ENCODE measurements at regions not wholly inside any gene's neighbourhood (a gene's known extent, or its start where the extent isn't known, plus 50 kb on each side); places are given as distances from the start of the nearest gene placed in this dataset.
"Not testable (repeated sequence)": the region's sequence is repeated elsewhere in the genome, so short reads cannot be mapped to it uniquely, and the experiment has no call there.

GRCh38 chr10:100612601-100613595 is 77.2 kb downstream of the HIF1AN start:
- no peak for DNase-seq (ENCODE audit: low read depth)

GRCh38 chr10:100613846-100614245 is 78.1 kb downstream of the HIF1AN start:
- no peak for DNase-seq (ENCODE audit: low read depth)

- no peak for DNase-seq (ENCODE audit: low read depth)
Measured at GRCh38 chr10:100614429-100615095, 78.8 kb downstream of the HIF1AN start.

DNA sequence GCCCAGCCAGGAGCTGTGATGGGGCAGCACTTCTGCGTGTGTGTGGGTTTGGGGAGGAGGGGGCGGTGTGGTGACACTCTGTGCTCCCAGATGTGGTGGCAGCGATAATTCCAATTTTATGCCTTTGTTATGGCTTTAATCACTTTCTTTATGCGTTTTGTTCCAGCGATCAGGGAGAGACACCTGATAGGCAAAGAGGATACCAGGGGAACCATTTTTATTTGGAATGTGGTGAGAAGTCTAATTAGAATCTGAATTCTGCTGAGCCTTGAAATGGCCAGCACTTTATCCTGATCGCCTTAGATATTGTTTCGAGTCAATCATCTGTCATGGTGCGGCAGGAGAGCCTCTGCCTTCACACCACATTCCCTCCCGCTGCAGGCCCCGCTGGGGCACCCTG is 79.5 kb downstream of the HIF1AN start:
- no peak for DNase-seq (ENCODE audit: low read depth)

- DNase-seq (ENCODE audit: low read depth), result no peak
Measured at GRCh38 chr10:100615908-100616307, 80.2 kb downstream of the HIF1AN start.

- no peak for DNase-seq (ENCODE audit: low read depth)
Measured at GRCh38 chr10:100618091-100618615, 82.4 kb downstream of the HIF1AN start.

DNA sequence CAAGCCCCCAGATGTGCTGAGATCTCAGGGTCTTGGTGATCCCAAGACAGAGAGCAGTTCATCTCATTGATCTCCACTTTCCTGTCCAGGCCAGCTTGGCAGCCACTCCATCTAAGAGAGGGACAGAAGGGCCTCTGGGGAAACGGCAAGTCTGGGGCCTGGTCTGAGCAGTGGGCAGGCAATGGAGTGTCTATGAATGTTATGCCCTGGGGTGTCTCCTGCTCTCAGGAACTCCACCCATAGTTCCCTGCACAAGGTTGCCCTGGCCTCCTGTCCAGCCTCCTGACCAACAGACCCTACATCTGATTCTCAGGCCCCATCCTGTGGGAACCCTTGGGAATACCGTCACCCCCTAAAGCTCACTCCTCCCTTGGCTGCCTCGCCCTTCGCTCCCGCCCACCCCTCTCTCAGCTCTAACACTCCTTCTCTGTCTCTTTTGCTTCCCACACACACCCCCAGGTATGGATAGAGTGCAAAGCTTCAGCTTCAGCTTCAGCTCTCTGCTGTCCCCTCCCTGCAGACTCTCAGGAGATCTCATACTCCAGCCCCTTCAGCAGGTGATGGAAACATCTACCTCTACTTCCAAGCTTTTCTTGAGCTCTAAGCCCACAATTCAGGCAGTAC is 83.0 kb downstream of the HIF1AN start:
- DNase-seq (ENCODE audit: low read depth), result no peak

DNA sequence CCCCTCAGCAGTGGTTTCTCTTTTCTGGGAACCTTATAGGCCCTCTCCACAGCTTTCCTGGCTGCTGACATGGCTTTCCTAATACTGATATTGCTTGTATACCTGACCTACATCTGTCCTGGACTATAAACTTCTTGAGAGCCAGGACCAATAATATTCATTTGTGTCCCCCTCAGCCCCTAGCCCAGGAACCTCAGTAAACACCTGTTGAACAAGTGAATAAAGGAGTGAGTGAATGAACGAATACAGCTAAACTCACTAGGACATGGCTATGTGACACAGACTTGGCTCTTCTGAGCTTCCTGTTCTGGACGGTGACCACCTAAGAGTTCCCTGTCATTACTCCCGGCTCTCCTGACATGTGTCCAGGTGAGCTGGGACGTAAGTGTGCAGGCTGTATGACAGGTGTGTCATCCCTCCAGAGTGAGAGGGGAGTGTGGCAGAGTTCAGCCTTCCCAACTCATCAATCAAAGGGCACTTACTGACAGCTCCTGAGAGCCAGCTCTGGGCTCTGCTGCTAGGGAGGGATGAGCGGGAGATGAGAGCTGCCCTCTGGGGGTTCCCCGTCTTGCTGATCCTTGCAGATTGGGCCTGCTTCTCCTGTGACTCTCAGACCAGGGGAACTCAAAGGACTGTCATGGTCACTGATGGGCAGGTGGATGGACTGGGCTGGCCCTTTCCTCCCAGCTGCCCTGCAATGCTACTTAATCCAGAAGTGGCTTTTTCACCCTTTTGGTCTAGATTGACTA is 84.5 kb downstream of the HIF1AN start:
- no peak for DNase-seq (ENCODE audit: low read depth)

GRCh38 chr10:100621360-100622205 is 85.8 kb downstream of the HIF1AN start:
- no peak for DNase-seq (ENCODE audit: low read depth)

GRCh38 chr10:100622946-100623345 is 87.2 kb downstream of the HIF1AN start:
- no peak for DNase-seq (ENCODE audit: low read depth)

DNA sequence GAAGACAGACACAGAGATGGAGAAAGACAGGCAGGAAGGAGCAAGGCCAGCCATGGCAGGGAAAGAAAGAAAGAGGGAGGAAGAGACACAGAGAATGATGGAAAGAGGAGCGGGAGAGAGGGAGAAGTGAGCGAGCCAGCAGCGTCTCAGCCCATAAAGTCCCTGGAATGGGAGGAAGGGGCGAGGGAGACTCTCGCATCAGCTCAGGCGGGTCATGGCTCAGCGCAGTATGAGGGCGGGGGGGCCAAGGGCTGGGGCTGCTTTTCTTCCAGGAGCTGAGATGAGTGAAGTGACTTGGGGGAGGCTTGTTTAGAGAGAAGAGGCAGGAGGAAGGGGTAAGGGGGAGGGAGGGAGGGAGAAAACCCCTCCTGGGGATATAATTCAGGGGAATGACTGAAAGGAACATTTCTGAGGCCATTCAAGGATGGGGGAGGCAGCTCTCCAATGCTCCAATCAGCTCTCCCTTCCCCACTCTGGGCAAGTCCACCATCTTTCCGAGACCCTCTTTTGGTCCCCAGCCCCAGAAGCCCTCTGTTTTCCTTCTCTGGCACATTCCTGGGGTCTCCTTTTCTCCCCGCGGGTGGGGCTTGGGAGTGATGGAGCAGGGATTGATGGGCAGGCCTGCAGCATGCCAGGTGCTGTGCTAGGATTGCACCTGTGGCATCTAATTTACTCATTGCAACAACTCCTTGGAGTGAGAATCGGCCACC is 87.9 kb downstream of the HIF1AN start:
- no peak for DNase-seq (ENCODE audit: low read depth)

DNA sequence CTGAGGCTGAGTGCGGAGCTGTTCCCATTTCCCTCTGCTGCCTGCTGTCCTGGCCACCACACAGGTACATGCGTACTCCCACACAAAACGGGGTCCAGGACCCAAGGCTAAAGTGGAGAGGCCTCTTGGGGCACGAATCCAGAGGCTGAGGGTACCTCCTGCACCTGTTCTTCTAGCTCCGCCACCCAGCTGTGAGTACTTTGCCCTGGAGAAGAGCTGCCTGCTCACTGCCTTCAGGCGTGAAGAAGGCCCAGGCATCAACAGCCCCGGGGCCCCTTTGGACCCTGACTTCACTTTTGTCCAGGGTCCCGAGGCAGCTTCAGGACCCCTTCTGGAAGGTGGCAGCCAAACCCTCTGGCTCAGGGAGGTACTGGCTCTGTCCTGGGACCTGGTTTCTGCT is 88.6 kb downstream of the HIF1AN start:
- DNase-seq (ENCODE audit: low read depth), result no peak

DNA sequence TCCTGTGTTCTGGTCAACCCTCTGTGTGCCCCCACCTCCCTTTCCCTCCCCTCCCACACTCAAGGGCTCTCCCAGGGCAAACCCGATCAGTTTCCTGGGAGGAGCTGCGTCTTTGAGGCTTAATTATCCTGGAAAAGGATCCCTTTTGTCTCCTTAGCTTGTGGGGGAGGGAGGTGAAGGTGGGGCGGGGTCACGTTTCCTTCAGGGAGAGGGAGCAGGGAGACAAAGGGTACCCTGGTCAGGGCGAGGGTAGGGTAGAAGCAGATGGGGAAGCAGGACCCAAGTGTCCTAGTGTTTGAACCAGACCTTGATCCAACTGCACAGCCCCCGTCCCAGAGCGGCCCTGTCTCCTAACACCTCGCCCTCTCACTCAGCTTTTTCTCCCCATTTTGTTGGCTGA is 90.1 kb downstream of the HIF1AN start:
- no peak for DNase-seq (ENCODE audit: low read depth)

DNA sequence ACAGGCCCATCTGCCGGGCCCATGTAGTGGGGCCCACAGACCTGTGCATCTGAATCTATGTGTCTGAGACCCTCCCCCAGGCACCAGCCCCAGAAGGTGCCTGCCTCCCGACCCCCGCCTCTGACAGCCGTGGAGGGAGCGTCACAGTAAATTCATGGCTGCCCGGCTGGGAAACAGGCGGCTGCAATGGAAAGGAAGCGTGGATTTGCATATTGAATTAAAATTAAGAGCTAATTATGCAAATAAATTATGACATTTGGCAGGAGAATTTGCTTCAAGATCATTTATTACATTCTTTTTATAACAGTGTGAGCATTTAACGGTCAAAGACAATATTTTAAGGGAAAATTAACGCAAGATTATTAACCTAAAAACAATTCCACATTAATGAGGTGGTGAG is 92.3 kb downstream of the HIF1AN start:
- no peak for DNase-seq (ENCODE audit: low read depth)

GRCh38 chr10:100631192-100631591 is 95.4 kb downstream of the HIF1AN start:
- no peak for DNase-seq (ENCODE audit: low read depth)

DNA sequence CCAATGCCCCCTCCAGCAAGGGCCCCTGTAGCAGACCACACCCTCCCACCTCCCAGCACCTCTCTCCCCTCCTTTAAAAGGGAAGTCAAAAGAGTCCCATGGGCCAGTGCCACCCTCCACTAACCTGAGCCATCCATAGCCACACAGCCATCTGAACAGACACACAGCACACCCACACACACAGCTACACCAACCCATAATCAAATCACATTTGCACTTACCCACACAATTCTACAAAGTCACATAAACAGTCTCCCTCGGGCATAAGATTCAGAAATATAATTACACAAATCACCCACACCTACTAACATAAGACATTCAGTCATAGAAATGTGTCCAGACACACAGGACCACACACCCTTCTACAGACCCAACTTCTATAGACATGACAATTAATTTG is 96.3 kb downstream of the HIF1AN start:
- no peak for DNase-seq (ENCODE audit: low read depth)

GRCh38 chr10:100634034-100634433 is 98.3 kb downstream of the HIF1AN start:
- DNase-seq (ENCODE audit: low read depth), result no peak

GRCh38 chr10:100636848-100637553 is 101.3 kb downstream of the HIF1AN start:
- no peak for DNase-seq (ENCODE audit: low read depth)

DNA sequence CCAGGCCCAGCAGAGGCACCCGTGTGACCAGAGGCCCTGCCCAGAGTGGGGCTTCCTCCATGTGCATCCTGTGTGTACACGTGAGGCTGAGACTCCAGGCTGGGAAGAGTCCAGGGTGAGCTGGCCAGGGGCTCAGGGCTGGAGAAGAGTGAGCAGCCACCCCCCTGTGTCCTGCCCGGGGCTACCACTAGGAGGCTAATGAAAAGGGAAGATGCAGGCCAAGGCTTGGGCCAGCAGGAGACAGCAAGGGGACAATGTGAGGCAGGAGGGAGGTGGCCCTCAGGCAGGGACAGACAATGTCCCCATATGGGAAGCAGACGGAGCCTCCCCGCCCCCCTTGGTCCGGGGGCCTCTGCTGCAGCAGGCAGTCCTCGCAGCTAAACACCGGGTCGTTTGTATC is 102.0 kb downstream of the HIF1AN start:
- no peak for DNase-seq (ENCODE audit: low read depth)

GRCh38 chr10:100638969-100639368 is 103.2 kb downstream of the HIF1AN start:
- DNase-seq (ENCODE audit: low read depth), result not testable (repeated sequence)

All from activated T-helper 9 cell treated with anti-CD3 and anti-CD28 coated beads, Interleukin-2, amount 50 U/mL, for 16 hours (primary cell).